ENCODE measurements at regions not wholly inside any gene's neighbourhood (a gene's known extent, or its start where the extent isn't known, plus 50 kb on each side); places are given as distances from the start of the nearest gene placed in this dataset.

GRCh38 chr10:35745617-35746403, 103.7 kb upstream of the FZD8 start:
- Histone ChIP-seq H3K9me3 (ENCODE audit: low read depth, low read length, poor library complexity, severe bottlenecking) (no peaks in the 10 kb centered on the region), H3K27ac (ENCODE audit: low read depth, low read length, poor library complexity, severe bottlenecking) (no peak overlapping the region), H3K36me3 (ENCODE audit: insufficient read depth, low read length, poor library complexity, severe bottlenecking) (no peaks in the 10 kb centered on the region), H3K4me3 (ENCODE audit: low read depth, low read length, poor library complexity, severe bottlenecking) (no peak overlapping the region), H3K4me1 (ENCODE audit: insufficient read depth, low read length, poor library complexity, severe bottlenecking) (no peaks in the 10 kb centered on the region), H3K27me3 (replicated peaks; ENCODE audit: insufficient read depth, low read depth, low read length, poor library complexity) (no peaks in the 10 kb centered on the region)
- no TSS peak for BruUV-seq (replicated peaks)
- ChIA-PET CTCF (no interaction called here), POLR2A (ENCODE audit: low non-redundant PET) (no interaction called here)
- DNase-seq (ENCODE audit: low spot score) = no peak
- intact Hi-C loops (cut with micrococcal nuclease; ENCODE audit: unreplicated experiment) = no loop called here
- TF ChIP-seq EZH2 (IDR thresholded peaks at IDR 0.05; ENCODE audit: borderline replicate concordance, low read depth, low read length, poor library complexity, severe bottlenecking) (no peak), CTCF (conservative IDR thresholded peaks at IDR 0.05; ENCODE audit: low read depth, low read length) (no peak)

GRCh38 chr10:35743851-35744250, 101.8 kb upstream of the FZD8 start:
- DNase-seq (ENCODE audit: low spot score) = no peak
- CTCF ChIA-PET = no interaction called here

GRCh38 chr10:35743351-35743750, 101.3 kb upstream of the FZD8 start:
- H3K27me3 ChIP-seq (replicated peaks; ENCODE audit: insufficient read depth, low read depth, low read length, poor library complexity) = no peaks in the 10 kb centered on the region
- no TSS peak for BruUV-seq (replicated peaks)
- ChIA-PET CTCF (no interaction called here), POLR2A (ENCODE audit: low non-redundant PET) (no interaction called here)
- H3K27ac ChIP-seq (ENCODE audit: low read depth, low read length, poor library complexity, severe bottlenecking) = no peak overlapping the region
- intact Hi-C loops (cut with micrococcal nuclease; ENCODE audit: unreplicated experiment) = no loop called here
- TF ChIP-seq EZH2 (IDR thresholded peaks at IDR 0.05; ENCODE audit: borderline replicate concordance, low read depth, low read length, poor library complexity, severe bottlenecking) (no peak), CTCF (conservative IDR thresholded peaks at IDR 0.05; ENCODE audit: low read depth, low read length) (no peak)
- DNase-seq (ENCODE audit: low spot score) = no peak
- H3K36me3 ChIP-seq (ENCODE audit: insufficient read depth, low read length, poor library complexity, severe bottlenecking) = no peaks in the 10 kb centered on the region
- no peaks in the 10 kb centered on the region for H3K9me3 ChIP-seq (ENCODE audit: low read depth, low read length, poor library complexity, severe bottlenecking)
- H3K4me3 ChIP-seq (ENCODE audit: low read depth, low read length, poor library complexity, severe bottlenecking) = no peak overlapping the region
- no peaks in the 10 kb centered on the region for H3K4me1 ChIP-seq (ENCODE audit: insufficient read depth, low read length, poor library complexity, severe bottlenecking)

More at GRCh38 chr10:35743851-35744250, 101.8 kb upstream of the FZD8 start:
- Histone ChIP-seq H3K4me3 (ENCODE audit: low read depth, low read length, poor library complexity, severe bottlenecking) (no peak overlapping the region), H3K9me3 (ENCODE audit: low read depth, low read length, poor library complexity, severe bottlenecking) (no peaks in the 10 kb centered on the region), H3K36me3 (ENCODE audit: insufficient read depth, low read length, poor library complexity, severe bottlenecking) (no peaks in the 10 kb centered on the region), H3K27ac (ENCODE audit: low read depth, low read length, poor library complexity, severe bottlenecking) (no peak overlapping the region), H3K4me1 (ENCODE audit: insufficient read depth, low read length, poor library complexity, severe bottlenecking) (no peaks in the 10 kb centered on the region), H3K27me3 (replicated peaks; ENCODE audit: insufficient read depth, low read depth, low read length, poor library complexity) (no peaks in the 10 kb centered on the region)
- TF ChIP-seq CTCF (conservative IDR thresholded peaks at IDR 0.05; ENCODE audit: low read depth, low read length) (no peak), EZH2 (IDR thresholded peaks at IDR 0.05; ENCODE audit: borderline replicate concordance, low read depth, low read length, poor library complexity, severe bottlenecking) (no peak)
- POLR2A ChIA-PET (ENCODE audit: low non-redundant PET) = no interaction called here
- intact Hi-C loops (cut with micrococcal nuclease; ENCODE audit: unreplicated experiment) = no loop called here
- BruUV-seq (replicated peaks) = no TSS peak

Data from A673 (cell line).